MM.1S (cell line): ENCODE measurements at regions not wholly inside any gene's neighbourhood (a gene's known extent, or its start where the extent isn't known, plus 50 kb on each side); places are given as distances from the start of the nearest gene placed in this dataset.
"Not testable (repeated sequence)": the region's sequence is repeated elsewhere in the genome, so short reads cannot be mapped to it uniquely, and the experiment has no call there.

Experiments used
- CTCF ChIP-seq: fragments of 300-600 bp; sonication (generic); IDR thresholded peaks from 2 replicates; pipeline ENCODE4 v1.5.1; 2016; ENCODE audit warnings: antibody characterized with exemption, low read length, mixed read lengths
- EZH2phosphoT487 ChIP-seq: fragments of 300-600 bp; sonication (generic); IDR thresholded peaks from 2 replicates; pipeline ENCODE4 v1.6.1; 2018; ENCODE audit warnings: antibody characterized with exemption, low read length

GRCh38 chr3:8068135-8068534, 433.5 kb upstream of the LMCD1 start:
- TF ChIP-seq CTCF, EZH2phosphoT487: not testable (repeated sequence)
